Activated CD4-positive, alpha-beta T cell treated with anti-CD3 and anti-CD28 coated beads, Interleukin-2, amount 50 U/mL, for 4 hours (primary cell): ENCODE measurements at regions not wholly inside any gene's neighbourhood (a gene's known extent, or its start where the extent isn't known, plus 50 kb on each side); places are given as distances from the start of the nearest gene placed in this dataset.

ENCODE experiments used
- DNase-seq, 2 experiments: peaks; one replicate each; pipeline ENCODE4 v3.0.0-alpha.2; 2020

- DNase-seq = peak; percentile 3 to 12
These were observed 113.0 kb downstream of the DTHD1 start for GRCh38 chr4:36394352-36394903.

- DNase-seq = peak; percentile 49 to 55
These were observed 118.4 kb downstream of the DTHD1 start for GRCh38 chr4:36399762-36400353.

- peak in 1 of 2 experiments; percentile 8 for DNase-seq
These were observed 120.8 kb downstream of the DTHD1 start for GRCh38 chr4:36402008-36402758.

- DNase-seq = no peak
These were observed 129.9 kb downstream of the DTHD1 start for GRCh38 chr4:36411338-36411737.

GRCh38 chr4:36414248-36414647 lies 132.8 kb downstream of the DTHD1 start:
- no peak for DNase-seq

GRCh38 chr4:36417146-36417545 lies 135.7 kb downstream of the DTHD1 start:
- DNase-seq = no peak

- DNase-seq = no peak
These were observed 138.8 kb downstream of the DTHD1 start for GRCh38 chr4:36420111-36420679.

GRCh38 chr4:36422607-36423006 lies 141.2 kb downstream of the DTHD1 start:
- DNase-seq = no peak

GRCh38 chr4:36426741-36427140 lies 145.3 kb downstream of the DTHD1 start:
- DNase-seq = no peak

- no peak for DNase-seq
These were observed 146.3 kb downstream of the DTHD1 start for GRCh38 chr4:36427696-36428095.

- DNase-seq = no peak
These were observed 151.2 kb downstream of the DTHD1 start for GRCh38 chr4:36432586-36432985.

GRCh38 chr4:36439556-36439955 lies 158.1 kb downstream of the DTHD1 start:
- DNase-seq = no peak

- DNase-seq = no peak
These were observed 164.1 kb downstream of the DTHD1 start for GRCh38 chr4:36445480-36445879.

- no peak for DNase-seq
These were observed 164.9 kb downstream of the DTHD1 start for GRCh38 chr4:36446275-36446674.

- no peak for DNase-seq
These were observed 179.9 kb downstream of the DTHD1 start for GRCh38 chr4:36461344-36461743.

GRCh38 chr4:36467670-36468069 lies 186.3 kb downstream of the DTHD1 start:
- no peak for DNase-seq

GRCh38 chr4:36471903-36472302 lies 190.5 kb downstream of the DTHD1 start:
- no peak for DNase-seq

GRCh38 chr4:36476135-36476534 lies 194.7 kb downstream of the DTHD1 start:
- DNase-seq = no peak

- no peak for DNase-seq
These were observed 196.4 kb downstream of the DTHD1 start for GRCh38 chr4:36477861-36478260.

- DNase-seq = no peak
These were observed 204.5 kb downstream of the DTHD1 start for GRCh38 chr4:36485885-36486284.

GRCh38 chr4:36489798-36490197 lies 208.4 kb downstream of the DTHD1 start:
- no peak for DNase-seq

- DNase-seq = no peak
These were observed 210.6 kb downstream of the DTHD1 start for GRCh38 chr4:36492041-36492440.

GRCh38 chr4:36492590-36492989 lies 211.2 kb downstream of the DTHD1 start:
- no peak for DNase-seq

- DNase-seq = no peak
These were observed 211.8 kb downstream of the DTHD1 start for GRCh38 chr4:36493251-36493650.
